Skeletal muscle cell (primary cell): ENCODE measurements at regions not wholly inside any gene's neighbourhood (a gene's known extent, or its start where the extent isn't known, plus 50 kb on each side); places are given as distances from the start of the nearest gene placed in this dataset.

Experiments used
- DNase-seq: peaks from one replicate; pipeline ENCODE4 v3.0.0-alpha.2; 2010; ENCODE audit warnings: low read depth
- H3K4me3 ChIP-seq: 2 replicates; pipeline ENCODE4 v1.5.1; 2011; ENCODE audit warnings: low read depth, mild to moderate bottlenecking, control low read depth, low read length, moderate library complexity

DNA sequence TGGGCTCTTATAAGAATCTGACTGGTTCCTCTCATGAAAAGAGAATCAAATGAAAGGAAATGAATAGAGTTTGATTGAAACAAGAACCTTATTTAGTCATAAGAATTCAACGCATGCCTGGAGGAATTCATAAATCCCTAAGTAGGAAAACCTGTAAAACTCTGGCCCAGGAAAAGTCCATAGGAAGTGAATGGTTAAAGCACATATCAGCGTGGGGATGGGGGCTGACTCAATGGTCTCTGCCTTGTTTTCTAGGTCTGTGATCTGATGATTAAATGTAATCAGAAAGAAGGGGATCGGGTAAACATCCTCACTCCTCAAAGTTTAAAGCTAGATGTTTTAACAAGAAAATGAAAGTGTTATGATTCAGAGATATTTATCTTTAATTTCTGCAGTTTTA is 759.4 kb upstream of the C9orf72 start:
- H3K4me3 ChIP-seq = no peak overlapping the region
- DNase-seq = no peak

DNA sequence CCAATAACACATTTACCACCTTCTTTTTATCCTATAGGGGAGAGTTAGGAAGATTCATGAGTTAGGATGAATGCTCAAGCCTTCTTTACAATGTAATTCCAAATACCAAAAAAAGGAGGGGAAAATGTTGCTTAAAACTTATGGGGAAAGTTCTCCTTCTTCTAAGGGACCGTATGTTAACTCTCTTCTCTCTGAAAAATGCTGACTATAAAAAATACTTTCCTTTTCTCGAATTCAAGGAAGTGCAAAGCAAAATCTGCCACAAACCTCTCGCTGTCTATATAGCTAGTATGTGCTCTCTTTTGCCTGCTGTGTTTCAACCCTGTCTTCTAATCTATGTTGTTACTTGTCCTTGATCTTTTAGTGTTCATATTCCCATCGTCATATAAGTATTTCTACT is 768.6 kb upstream of the C9orf72 start:
- no peak overlapping the region for H3K4me3 ChIP-seq
- DNase-seq = no peak

DNA sequence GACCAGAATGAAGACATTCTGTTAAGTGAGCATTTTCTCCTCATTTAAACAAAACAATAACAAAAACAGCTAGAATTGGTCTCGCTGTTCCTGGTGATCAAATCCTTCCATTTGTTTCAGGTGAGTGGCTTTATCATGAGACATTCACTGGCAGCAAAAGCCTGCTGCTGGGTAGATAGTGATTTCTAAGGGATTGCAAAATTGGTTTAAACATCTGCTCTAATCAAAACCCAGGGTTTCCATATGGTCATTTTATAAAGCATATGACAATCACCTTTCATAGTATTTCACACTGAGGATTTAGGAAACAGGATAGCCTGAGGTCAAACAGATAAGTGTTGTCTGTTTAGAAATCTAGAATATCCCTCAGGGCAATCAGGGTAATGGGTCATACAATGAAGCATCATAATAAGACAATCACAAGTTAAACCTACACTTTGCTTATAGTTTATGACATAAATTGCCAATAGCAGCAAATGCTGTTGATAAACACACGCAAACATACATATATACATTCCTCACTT is 769.6 kb upstream of the C9orf72 start:
- DNase-seq = no peak
- no peak overlapping the region for H3K4me3 ChIP-seq

DNA sequence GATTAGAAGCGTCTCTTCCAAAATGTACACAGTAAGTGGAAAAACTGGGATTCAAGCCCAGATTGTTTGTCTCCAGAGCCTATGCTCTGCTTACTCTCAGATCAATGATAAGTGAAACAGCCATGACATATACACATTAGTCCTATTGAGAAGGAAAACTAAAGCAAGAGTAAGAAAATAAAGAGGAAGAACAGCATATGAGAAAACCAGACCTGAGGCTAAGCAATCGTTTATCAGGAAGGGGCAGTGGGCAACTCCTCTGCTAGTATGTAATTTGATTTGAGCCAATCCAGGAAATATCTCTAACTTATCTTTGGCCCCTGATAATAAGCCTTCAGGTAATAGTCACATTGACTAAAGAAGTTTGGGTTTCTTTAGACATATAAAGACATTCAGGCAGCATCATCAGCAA is 789.9 kb upstream of the C9orf72 start:
- no peak overlapping the region for H3K4me3 ChIP-seq
- no peak for DNase-seq

DNA sequence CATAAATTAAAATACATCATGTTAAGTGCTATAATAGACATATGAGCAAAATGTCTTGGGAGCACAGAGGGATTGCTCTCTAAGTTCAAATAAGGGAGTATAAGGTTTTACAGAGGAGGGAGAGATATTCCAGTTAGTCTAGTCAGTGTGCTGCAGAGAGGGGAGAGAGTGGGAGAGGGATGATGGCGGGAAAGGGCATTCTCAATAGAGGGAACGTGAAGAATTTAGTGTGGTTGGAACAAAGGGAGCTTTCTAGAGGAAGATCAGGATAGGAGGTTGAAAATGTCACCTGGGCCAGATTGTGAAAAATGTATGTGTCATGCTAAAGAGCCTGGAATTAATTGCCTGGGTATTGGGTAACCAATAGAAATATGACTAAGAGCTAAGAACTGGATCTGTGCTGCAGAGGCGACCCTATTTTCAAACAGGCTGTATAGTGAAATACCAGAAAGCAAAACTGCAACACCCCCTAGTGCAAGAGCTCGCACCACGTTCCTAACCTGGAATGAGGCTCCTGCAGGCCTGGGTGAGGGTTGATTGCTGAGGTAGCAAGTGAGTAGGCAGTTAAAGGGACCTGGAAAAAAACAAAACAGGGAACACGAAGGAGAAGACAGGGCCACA is 791.8 kb upstream of the C9orf72 start:
- peak; percentile 56 for DNase-seq
- H3K4me3 ChIP-seq = no peak overlapping the region

DNA sequence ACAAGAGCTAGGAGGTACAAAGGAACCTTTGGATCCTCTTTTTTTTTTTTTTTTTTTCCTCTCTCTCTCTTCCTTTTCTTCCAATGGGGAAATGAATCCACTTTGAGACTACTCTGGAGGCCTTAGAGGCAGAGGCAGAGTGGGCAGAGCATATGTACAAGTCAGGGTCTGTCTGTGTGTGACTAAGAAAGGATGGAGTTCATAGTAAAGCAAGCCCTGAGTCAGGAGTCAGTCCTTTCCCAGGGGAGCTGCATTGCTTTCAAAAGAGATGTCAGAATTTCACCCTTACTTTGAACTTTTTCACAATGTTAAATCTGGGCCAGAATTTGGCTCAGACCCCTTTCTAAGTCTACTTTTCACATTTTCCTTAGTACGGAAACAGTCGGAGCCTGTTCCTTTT is 792.4 kb upstream of the C9orf72 start:
- no peak overlapping the region for H3K4me3 ChIP-seq
- DNase-seq = peak; percentile 88

DNA sequence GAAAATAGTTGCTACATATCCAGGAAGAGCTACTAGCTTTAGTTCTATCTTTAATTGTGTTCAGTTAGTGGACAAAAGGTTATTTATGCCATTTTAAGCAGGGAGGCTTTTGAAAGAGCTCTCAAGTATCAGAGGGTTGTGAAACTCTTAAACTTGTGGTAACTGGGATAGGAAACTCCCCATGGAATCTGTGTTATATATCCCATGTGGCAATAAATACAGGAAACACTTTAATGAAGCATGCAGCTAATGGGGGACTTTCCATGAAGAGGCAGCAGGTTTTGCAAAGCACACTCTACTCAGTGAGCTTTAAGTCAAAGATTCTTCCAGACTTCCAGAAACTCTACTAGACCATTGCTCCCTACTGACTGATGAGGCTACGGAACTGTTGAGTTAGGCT is 805.0 kb upstream of the C9orf72 start:
- DNase-seq = peak; percentile 21
- no peak overlapping the region for H3K4me3 ChIP-seq

DNA sequence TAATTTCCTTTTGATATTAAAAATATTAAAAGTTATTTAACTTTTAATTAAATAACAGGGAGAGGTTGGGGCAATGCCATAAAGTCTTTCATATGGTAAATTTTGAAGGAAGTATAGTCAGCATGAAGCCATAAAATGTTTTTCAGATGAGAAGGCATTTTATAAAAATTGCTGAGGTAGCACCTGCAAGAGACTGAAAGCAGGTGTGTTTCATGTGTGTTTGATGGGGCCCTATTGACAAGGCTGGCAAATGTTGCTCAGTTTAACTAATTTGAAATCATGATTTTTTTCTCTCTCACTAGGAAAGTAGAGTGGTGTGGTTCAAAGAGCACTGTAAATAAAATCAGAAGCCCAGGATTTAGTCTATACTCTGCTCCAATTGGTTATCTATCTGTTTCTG is 805.8 kb upstream of the C9orf72 start:
- H3K4me3 ChIP-seq = no peak overlapping the region
- no peak for DNase-seq

DNA sequence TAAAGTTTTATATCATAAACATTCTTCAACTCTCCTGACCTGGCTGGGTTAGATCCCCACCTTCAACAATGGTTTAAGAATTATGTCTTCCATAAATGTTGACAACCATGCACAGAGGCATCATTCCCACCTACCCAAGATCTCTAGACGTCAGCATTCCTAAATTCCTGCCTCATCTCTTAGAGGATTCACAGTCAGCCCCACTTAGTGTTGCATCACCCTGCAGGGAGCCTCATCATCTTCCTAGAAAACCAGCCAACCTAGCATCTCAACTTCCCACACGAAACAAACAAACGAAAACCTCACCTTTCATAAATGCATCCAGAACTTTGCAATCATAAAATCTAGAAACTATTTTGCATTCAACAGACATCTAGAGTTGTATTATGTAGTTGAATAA is 816.1 kb upstream of the C9orf72 start:
- peak; percentile 6 for DNase-seq
- H3K4me3 ChIP-seq = no peak overlapping the region

DNA sequence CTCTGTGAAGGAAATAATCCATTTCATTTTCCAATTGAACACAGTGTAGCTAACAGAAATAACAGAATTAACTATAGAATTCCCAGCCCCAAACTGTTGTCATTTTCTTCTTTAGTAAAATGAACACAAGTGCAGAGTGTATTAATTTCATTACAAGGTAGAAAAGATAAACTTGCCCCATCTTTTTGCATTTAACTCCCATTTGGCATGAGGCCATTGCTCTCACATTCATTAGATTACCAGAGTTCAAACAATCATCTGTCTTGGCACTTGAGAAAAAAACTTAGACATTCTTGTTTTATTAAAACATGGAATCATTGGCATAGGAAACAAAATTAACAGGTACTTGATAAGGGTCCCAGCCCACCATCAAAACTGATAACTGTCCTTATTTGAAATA is 821.5 kb upstream of the C9orf72 start:
- no peak overlapping the region for H3K4me3 ChIP-seq
- no peak for DNase-seq

DNA sequence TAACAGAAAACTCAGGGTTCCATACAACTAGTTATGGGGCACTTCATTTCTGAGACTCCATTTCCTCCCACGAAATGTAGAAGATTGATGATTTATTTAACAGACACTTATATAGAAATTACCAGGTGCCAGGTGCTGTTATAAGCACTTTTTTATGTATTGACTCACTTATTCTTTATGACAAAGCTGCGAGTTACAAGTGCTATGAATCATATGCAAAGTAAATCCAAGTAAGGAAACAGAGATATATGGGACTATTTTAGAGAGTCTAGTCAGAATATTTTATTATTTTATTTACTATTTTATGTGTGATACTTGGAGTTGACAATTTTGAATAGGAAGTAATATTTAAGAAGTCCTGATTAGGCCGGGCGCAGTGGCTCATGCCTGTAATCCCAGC is 822.8 kb upstream of the C9orf72 start:
- H3K4me3 ChIP-seq = no peak overlapping the region
- DNase-seq = no peak

DNA sequence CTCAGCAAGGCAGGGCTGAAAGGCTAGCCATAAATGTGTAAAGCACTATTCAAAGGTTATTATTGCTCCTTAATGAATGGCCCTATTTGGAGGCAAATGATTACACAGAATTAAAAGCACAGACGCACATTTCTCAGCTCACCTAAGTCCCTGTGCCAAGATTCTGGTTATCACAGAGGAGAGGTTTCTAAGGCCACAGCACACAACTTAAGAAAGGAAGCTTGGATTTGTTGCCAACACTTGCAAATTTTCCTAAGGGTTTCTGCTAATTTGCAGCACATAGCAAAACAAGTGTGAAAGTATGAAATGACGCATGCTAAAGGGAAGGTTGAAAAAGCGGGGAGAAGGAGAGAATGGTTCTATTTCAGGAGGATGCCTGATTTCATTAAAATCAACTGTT is 834.1 kb upstream of the C9orf72 start:
- no peak for DNase-seq
- H3K4me3 ChIP-seq = no peak overlapping the region

DNA sequence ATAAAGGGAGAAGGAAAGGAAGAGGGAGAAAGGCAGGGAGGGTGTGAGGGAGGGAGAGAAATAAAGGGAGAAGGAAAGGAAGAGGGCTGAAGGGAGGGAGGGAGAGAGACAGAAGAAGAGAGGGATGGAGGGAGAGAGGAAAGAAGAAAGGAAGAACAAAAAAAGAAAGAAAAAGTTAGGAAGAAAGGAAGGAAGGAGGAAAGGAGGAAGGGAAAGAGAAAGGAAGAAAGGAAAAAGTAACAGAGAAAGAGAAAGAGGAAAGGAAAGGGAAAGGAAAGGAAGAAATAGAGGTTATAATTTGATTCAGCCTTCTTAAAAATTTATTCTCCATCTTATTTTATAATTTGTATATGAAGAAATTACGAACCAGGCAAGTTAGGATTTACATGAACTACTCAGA is 836.6 kb upstream of the C9orf72 start:
- DNase-seq = no peak

DNA sequence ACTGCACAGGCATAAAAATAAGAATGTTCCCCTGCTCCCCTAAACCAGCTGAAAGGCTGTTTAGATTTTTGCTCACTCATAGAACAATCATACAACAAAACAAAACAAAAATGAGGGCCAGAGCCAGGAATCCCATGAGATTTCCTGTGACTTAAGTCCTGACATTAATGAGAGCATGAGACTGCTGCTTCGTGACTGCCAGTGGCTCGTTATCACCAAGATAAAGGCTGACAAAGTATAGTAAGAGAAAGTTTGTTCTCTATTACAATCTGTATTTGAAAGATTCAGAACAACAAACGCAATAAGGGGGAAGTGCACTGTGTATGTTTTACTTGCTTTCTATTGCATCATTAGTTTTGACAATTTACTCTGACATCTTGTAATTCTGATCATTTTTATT is 837.1 kb upstream of the C9orf72 start:
- H3K4me3 ChIP-seq = no peak overlapping the region
- DNase-seq = no peak

More for the DNA sequence above, 836.6 kb upstream of the C9orf72 start:
- H3K4me3 ChIP-seq = no peak overlapping the region

DNA sequence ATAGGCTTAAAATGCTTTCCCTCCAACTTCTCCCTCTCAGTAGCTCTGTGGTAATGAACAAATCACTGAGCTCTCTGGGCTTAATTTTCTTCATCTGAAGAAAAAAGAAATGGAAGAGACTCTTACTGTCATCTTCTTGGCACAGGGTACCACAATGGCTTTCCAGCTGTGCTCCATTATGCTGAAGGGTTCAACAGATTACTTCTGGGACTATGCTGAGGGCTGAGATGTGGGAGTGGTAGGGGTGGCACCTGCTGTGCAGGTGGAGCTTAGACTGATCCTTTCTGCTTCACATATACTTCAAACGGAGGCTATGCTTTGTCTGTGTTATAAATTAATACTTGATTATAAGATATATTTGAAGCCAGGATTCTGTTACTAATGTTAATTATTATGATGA is 840.2 kb upstream of the C9orf72 start:
- no peak for DNase-seq
- no peak overlapping the region for H3K4me3 ChIP-seq

DNA sequence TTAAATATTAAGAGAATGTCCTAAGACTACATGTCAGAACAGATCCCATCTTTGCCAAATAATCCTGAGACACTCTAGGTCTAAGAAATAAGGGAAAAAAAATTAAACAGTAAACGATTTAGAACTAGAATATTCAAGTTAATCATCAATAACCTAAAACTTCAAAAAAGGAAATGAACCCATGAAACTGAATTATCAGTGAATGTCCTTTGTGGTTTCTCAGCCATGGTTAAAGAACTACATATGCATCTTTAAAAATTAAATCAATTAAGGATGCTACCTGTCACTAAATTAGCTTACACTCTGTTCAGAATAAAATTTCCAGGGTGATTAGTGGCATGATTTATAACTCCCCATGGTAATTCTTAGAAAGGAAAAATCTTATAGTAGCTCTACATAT is 850.0 kb upstream of the C9orf72 start:
- no peak overlapping the region for H3K4me3 ChIP-seq
- no peak for DNase-seq

DNA sequence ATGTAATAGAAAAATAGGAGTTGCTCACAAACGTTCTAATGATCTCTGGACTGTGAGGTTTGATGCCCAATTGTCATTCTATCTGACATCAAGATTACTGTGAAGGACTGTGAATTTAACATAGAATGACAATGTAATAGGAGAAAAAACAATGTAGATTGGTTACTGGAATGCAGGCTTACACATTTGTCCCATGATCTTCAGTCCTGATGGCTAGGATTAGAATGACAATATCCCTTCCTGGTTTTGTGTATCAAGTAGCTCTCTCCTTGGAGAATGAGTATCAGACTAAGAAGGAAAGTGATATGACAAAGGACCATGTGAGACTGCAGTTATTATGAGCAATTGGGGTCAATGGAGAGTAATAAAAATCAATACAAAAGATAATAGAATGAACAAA is 862.2 kb upstream of the C9orf72 start:
- no peak for DNase-seq
- no peak overlapping the region for H3K4me3 ChIP-seq

DNA sequence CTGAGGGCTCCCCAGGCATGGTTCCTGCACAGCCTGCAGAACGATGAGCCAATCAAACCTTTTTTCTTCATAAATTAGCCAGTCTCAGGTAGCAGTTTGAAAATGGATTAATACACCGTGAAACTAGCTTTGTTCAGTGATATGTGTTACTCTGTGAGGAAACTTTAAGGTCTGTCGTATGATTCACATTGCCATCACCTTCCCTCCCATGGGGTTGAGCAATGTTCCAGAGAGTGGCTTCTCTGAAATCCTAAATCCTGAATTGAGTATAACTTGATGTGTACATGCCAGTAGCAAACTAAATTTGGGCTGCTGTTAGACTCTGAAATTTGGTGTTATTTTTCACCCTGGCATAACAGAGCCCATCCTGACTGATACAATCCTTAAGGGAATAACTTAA is 866.4 kb upstream of the C9orf72 start:
- no peak overlapping the region for H3K4me3 ChIP-seq
- no peak for DNase-seq

DNA sequence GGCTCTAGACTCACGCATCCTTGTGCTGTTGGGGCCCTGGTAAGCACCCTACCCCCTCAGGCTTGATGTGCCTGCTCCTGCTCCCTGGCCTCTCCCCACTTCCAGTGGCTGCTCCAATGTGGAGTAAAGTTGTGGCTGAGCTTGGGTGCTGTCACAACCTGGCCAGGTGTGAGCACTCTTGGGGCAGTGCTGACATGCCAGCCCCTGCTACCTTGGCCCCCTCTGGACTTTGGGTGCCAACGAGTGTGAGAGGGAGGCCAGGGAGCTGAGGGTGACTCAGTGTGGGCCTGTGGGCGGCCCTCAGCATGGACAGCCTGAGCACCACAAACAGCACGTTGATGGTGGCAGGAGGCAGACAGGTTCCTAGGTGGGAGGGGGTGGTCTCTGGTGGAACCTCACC is 870.2 kb upstream of the C9orf72 start:
- H3K4me3 ChIP-seq = no peak overlapping the region
- DNase-seq = no peak

DNA sequence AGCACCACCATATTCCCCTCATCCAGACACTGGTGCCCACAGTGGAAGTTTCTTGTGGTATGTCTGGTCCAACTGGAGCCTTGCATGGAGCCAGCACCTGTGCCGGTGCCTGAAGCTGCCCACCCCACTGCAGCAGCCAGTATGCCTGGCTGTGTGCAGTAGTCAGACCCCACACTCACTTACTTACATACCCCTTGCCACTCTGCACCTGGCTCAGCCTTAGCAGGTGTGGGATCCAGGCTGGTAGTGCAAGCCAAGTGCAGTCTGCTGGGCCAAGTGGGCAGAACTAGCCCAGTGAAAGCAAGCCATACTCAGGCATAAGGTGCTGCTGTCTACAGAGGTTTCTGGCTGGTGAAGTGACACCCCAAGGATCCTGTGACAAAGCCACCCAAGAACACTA is 871.4 kb upstream of the C9orf72 start:
- no peak overlapping the region for H3K4me3 ChIP-seq

DNA sequence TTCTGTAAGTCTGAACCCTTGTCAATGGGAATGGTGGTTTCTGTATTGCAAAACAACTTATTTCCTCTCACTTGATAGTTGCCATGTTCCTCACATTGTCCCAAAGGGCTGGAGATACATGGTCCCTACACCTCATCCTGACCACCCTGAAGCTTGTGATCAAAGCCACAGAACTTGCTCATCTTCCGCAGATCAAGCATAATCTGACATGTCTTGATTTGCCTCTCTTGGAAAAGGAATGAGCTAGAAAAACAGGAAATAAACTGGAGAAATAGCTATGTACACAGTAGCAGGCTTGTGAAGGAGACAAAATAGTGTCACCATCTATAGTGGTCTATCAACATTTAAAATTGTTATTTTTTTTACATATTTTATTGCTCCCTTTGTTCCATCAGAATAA is 871.9 kb upstream of the C9orf72 start:
- DNase-seq = no peak
- no peak overlapping the region for H3K4me3 ChIP-seq

More for the DNA sequence above, 871.4 kb upstream of the C9orf72 start:
- no peak for DNase-seq

DNA sequence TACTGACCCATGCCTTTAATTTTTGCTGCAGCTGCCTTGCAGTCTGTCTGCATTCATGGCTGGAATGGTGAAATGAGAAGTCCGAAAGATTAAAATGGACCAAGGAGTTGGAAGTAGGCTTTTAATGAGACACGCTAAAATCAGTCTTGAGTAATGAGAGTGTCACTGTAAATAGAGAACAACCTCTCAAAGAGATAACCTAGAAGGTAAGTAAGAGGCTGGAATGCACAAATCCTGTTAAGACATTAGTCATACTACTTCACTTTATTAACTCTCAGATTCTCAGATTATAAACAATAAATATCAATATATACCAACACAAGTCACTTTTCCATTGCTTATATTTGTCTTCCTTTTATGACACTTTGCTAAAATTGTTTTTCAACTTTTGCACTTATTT is 880.6 kb upstream of the C9orf72 start:
- no peak for DNase-seq
- H3K4me3 ChIP-seq = no peak overlapping the region
